Panc1 (cell line): ENCODE measurements at regions not wholly inside any gene's neighbourhood (a gene's known extent, or its start where the extent isn't known, plus 50 kb on each side); places are given as distances from the start of the nearest gene placed in this dataset.

ENCODE experiments used
- ATAC-seq: fragments of 200-7000 bp; cut with Tn5 transposase; 2 replicates; pipeline ENCODE4 v1.9.1; 2020; ENCODE audit warnings: mild to moderate bottlenecking, moderate library complexity
- BruUV-seq: library from RNA; stranded (reverse); fragments of 400-500 nt; replicated peaks from 2 replicates; lab custom pipeline; 2021; lab: Mats Ljungman, UMichigan
- CTCF ChIA-PET: fragments of 300-600 bp; sonication (Branson Sonifier 250); formaldehyde crosslinking; loops from one replicate; lab custom pipeline; 2022; ENCODE audit warnings: antibody characterized with exemption; lab: Charles Lee
- POLR2A ChIA-PET: fragments of 300-600 bp; sonication (Branson Sonifier 250); formaldehyde crosslinking; loops from one replicate; lab custom pipeline; 2022; ENCODE audit warnings: antibody characterized with exemption; lab: Charles Lee
- DNase-seq: peaks from one replicate; pipeline ENCODE4 v3.0.0-alpha.2; 2010; ENCODE audit warnings: low read depth, low spot score
- H3K27ac ChIP-seq: 2 replicates; pipeline ENCODE4 v1.5.1; 2011; ENCODE audit warnings: mild to moderate bottlenecking, low read length, inconsistent platforms
- H3K27me3 ChIP-seq: fragments of 200-500 bp; sonication (Bioruptor generic); 2 replicates; pipeline ENCODE4 v1.6.0; 2014; ENCODE audit warnings: low read length, inconsistent platforms; ENCODE audit not compliant: control insufficient read depth, insufficient read depth
- H3K36me3 ChIP-seq: fragments of 200-500 bp; sonication (Bioruptor generic); 2 replicates; pipeline ENCODE4 v1.5.1; 2014; ENCODE audit warnings: inconsistent platforms, mild to moderate bottlenecking, low read length, moderate library complexity; ENCODE audit not compliant: control insufficient read depth, insufficient read depth
- H3K4me1 ChIP-seq: 2 replicates; pipeline ENCODE4 v1.5.1; 2011; ENCODE audit warnings: inconsistent platforms, mild to moderate bottlenecking, low read length, moderate library complexity; ENCODE audit not compliant: control insufficient read depth, insufficient read depth
- H3K4me3 ChIP-seq, 2 experiments: 2 replicates each; pipeline ENCODE4 v1.5.1; 2011 to 2012; ENCODE audit warnings: low read depth in 2 of 2, low read length in 2 of 2, mild to moderate bottlenecking in 2 of 2, inconsistent platforms in 1 of 2, moderate library complexity in 1 of 2
- H3K9me3 ChIP-seq: fragments of 200-500 bp; sonication (Bioruptor generic); 2 replicates; pipeline ENCODE4 v1.5.1; 2014; ENCODE audit warnings: low read depth, mild to moderate bottlenecking, inconsistent platforms, low read length, moderate library complexity; ENCODE audit not compliant: control insufficient read depth, insufficient read depth
- CTCF ChIP-seq: fragments of 450-650 bp; IDR thresholded peaks from 2 replicates; pipeline ENCODE4 v1.5.1; 2017; ENCODE audit warnings: mild to moderate bottlenecking
- POLR2AphosphoS5 ChIP-seq: IDR thresholded peaks from 2 replicates; pipeline ENCODE4 v1.6.1; 2012; ENCODE audit warnings: mild to moderate bottlenecking, low read depth, low read length, moderate library complexity
- REST ChIP-seq, 2 experiments: IDR thresholded peaks; 2 replicates each; pipeline ENCODE4 v1.6.1; 2011 to 2012; ENCODE audit warnings: low read depth in 2 of 2, control low read depth in 1 of 2, low read length in 1 of 2, mild to moderate bottlenecking in 1 of 2, moderate library complexity in 1 of 2; ENCODE audit not compliant: insufficient read depth in 1 of 2
- SIN3A ChIP-seq: IDR thresholded peaks from 2 replicates; pipeline ENCODE4 v1.6.1; 2012; ENCODE audit warnings: low read depth, mild to moderate bottlenecking, low read length, moderate library complexity, borderline replicate concordance; ENCODE audit not compliant: insufficient read depth
- TCF7L2 ChIP-seq: IDR thresholded peaks from 2 replicates; pipeline ENCODE4 v1.6.1; 2011; ENCODE audit warnings: mild to moderate bottlenecking, low read depth, low read length, inconsistent platforms
- in situ Hi-C: cut with HindIII; loops from 2 replicates; pipeline ENCODE4 v1.10.0; 2016; ENCODE audit warnings: low sequenced_read_pairs, low pct_unique_long_range_greater_than_20kb
- intact Hi-C: fragments of 100-400 bp; cut with micrococcal nuclease; formaldehyde crosslinking; loops from one replicate; pipeline ENCODE4 v1.10.0; 2022; ENCODE audit not compliant: unreplicated experiment

- intact Hi-C loops: no loop called here
- in situ Hi-C loops: no loop called here
- Histone ChIP-seq H3K9me3 (no peaks in the 10 kb centered on the region), H3K36me3 (no peaks in the 10 kb centered on the region), H3K4me1 (no peaks in the 10 kb centered on the region), H3K4me3 (no peak overlapping the region), H3K27ac (no peak overlapping the region), H3K27me3 (no peaks in the 10 kb centered on the region; the same call in 1 of the 2 replicates)
- POLR2A ChIA-PET: no interaction called here
- no peak for ATAC-seq
- CTCF ChIA-PET: no interaction called here
- no TSS peak for BruUV-seq
- DNase-seq: no peak
- no peak for TF ChIP-seq SIN3A
- no peak for TF ChIP-seq TCF7L2
- no peak for TF ChIP-seq CTCF
- TF ChIP-seq REST (IDR thresholded peaks at IDR 0.05; ENCODE audit: insufficient read depth in 1 of 2, low read depth in 2 of 2, low read length in 1 of 2): no peak
- no peak for TF ChIP-seq POLR2AphosphoS5
Measured at GRCh38 chr2:2557475-2557874, 226.4 kb upstream of the MYT1L start.

GRCh38 chr2:2550856-2551255 is 219.8 kb upstream of the MYT1L start:
- Histone ChIP-seq H3K9me3 (no peaks in the 10 kb centered on the region), H3K4me1 (no peaks in the 10 kb centered on the region), H3K4me3 (no peak overlapping the region), H3K36me3 (no peaks in the 10 kb centered on the region), H3K27ac (no peak overlapping the region), H3K27me3 (no peaks in the 10 kb centered on the region)
- no peak for ATAC-seq
- in situ Hi-C loops (no loop called here), intact Hi-C loops (no loop called here)
- BruUV-seq: no TSS peak
- TF ChIP-seq REST (IDR thresholded peaks at IDR 0.05; ENCODE audit: insufficient read depth in 1 of 2, low read depth in 2 of 2, low read length in 1 of 2): no peak
- no peak for TF ChIP-seq POLR2AphosphoS5
- TF ChIP-seq TCF7L2: no peak
- TF ChIP-seq CTCF: no peak
- no peak for TF ChIP-seq SIN3A
- ChIA-PET POLR2A (no interaction called here), CTCF (no interaction called here)
- DNase-seq: no peak
